HepG2 (cell line): ENCODE measurements at regions not wholly inside any gene's neighbourhood (a gene's known extent, or its start where the extent isn't known, plus 50 kb on each side); places are given as distances from the start of the nearest gene placed in this dataset.

Source experiments
- ATAC-seq: fragments of 200-7000 bp; cut with Tn5 transposase; 3 replicates; pipeline ENCODE4 v1.9.1; 2020; ENCODE audit warnings: mild to moderate bottlenecking, moderate library complexity
- BruUV-seq: library from RNA; stranded (reverse); fragments of 400-500 nt; replicated peaks from 2 replicates; lab custom pipeline; 2021; lab: Mats Ljungman, UMichigan
- CTCF ChIA-PET: fragments of 300-600 bp; formaldehyde crosslinking; extraction: SDS; loops from one replicate; lab custom pipeline; 2021; ENCODE audit warnings: low total read pairs, inconsistent platforms, low intra/inter-chr PET ratio; lab: Yijun Ruan, JAX
- POLR2A ChIA-PET: fragments of 350-600 bp; sonication (Branson Sonifier 250); formaldehyde crosslinking; loops from one replicate; lab custom pipeline; 2020; ENCODE audit warnings: antibody characterized with exemption, inconsistent platforms; lab: Yijun Ruan, JAX
- DNase-seq: peaks from one replicate; pipeline ENCODE4 v3.0.0-alpha.2; 2015; ENCODE audit warnings: low spot score
- FAIRE-seq: peaks from 3 replicates; lab custom pipeline; 2011; peaks lifted over from hg19 to GRCh38; lab: Jason Lieb, UNC
- H2AFZ ChIP-seq: one replicate; pipeline ENCODE4 v1.6.1; 2011; ENCODE audit warnings: low read length, inconsistent platforms
- H3K27ac ChIP-seq: fragments of 300-600 bp; 3 replicates; pipeline ENCODE4 v1.8.0; 2011; ENCODE audit warnings: mixed run types, mild to moderate bottlenecking, mixed read lengths, low read length, inconsistent platforms; ENCODE audit not compliant: insufficient read depth; ENCODE audit errors: extremely low read length
- H3K27me3 ChIP-seq, 2 experiments: fragments of 200-600 bp in 1 of 2; 2 replicates in 1 of 2; 3 replicates in 1 of 2; pipeline versions ENCODE4 v1.6.0 to v1.8.0; 2011; ENCODE audit warnings: low read length in 2 of 2, mild to moderate bottlenecking in 2 of 2, moderate library complexity in 2 of 2, inconsistent platforms in 1 of 2; ENCODE audit not compliant: insufficient read depth in 2 of 2, control insufficient read depth in 1 of 2
- H3K36me3 ChIP-seq, 2 experiments: fragments of 200-600 bp in 1 of 2; replicated peaks in 1 of 2; 2 replicates in 1 of 2; 3 replicates in 1 of 2; pipeline versions ENCODE4 v1.5.1 to v1.8.0; 2011; ENCODE audit warnings: low read length in 2 of 2, inconsistent platforms in 1 of 2; ENCODE audit not compliant: insufficient read depth in 2 of 2, control insufficient read depth in 1 of 2
- H3K4me1 ChIP-seq: 2 replicates; pipeline ENCODE4 v1.5.1; 2012; ENCODE audit warnings: low read length, inconsistent platforms; ENCODE audit not compliant: insufficient read depth
- H3K4me2 ChIP-seq: 2 replicates; pipeline ENCODE4 v1.6.0; 2011; ENCODE audit warnings: low read depth, low read length, inconsistent platforms
- H3K4me3 ChIP-seq, 3 experiments: fragments of 200-600 bp in 1 of 3; sonication (generic), shearing (Covaris generic) in 1 of 3; replicated peaks in 1 of 3; 2 replicates each; pipeline ENCODE4 v1.5.1; 2011 to 2016; ENCODE audit warnings: low read length in 3 of 3, inconsistent platforms in 2 of 3, low read depth in 2 of 3, mild to moderate bottlenecking in 2 of 3, control low read depth in 1 of 3, mixed read lengths in 1 of 3; ENCODE audit not compliant: insufficient read depth in 1 of 3
- H3K79me2 ChIP-seq: one replicate; pipeline ENCODE4 v1.6.1; 2011; ENCODE audit warnings: low read length, inconsistent platforms; ENCODE audit not compliant: insufficient read depth
- H3K9ac ChIP-seq: 2 replicates; pipeline ENCODE4 v1.6.0; 2011; ENCODE audit warnings: mild to moderate bottlenecking, low read depth, low read length, inconsistent platforms; ENCODE audit not compliant: insufficient read depth
- H3K9me3 ChIP-seq: 2 replicates; pipeline ENCODE4 v1.5.1; 2012; ENCODE audit warnings: mild to moderate bottlenecking, low read length
- H4K20me1 ChIP-seq: 2 replicates; pipeline ENCODE4 v1.6.0; 2011; ENCODE audit warnings: inconsistent platforms, mild to moderate bottlenecking, low read length, moderate library complexity; ENCODE audit not compliant: insufficient read depth
- GZF1 ChIP-seq: sonication (generic); formaldehyde crosslinking; IDR thresholded peaks from 2 replicates; pipeline ENCODE4 v1.5.1; 2020; ENCODE audit warnings: mild to moderate bottlenecking, missing genetic modification reagents
- SCMH1 ChIP-seq: sonication (generic); formaldehyde crosslinking; IDR thresholded peaks from 2 replicates; pipeline ENCODE4 v1.9.0; 2021; ENCODE audit warnings: missing genetic modification reagents, mild to moderate bottlenecking, borderline replicate concordance
- SNRNP70 ChIP-seq: fragments of 200-400 bp; formaldehyde crosslinking; IDR thresholded peaks from 2 replicates; pipeline ENCODE4 v1.6.1; 2017; ENCODE audit warnings: mild to moderate bottlenecking, low read depth, low read length, moderate library complexity
- SYNCRIP ChIP-seq: fragments of 200-400 bp; formaldehyde crosslinking; IDR thresholded peaks from 2 replicates; pipeline ENCODE4 v1.6.1; 2018; ENCODE audit warnings: mild to moderate bottlenecking, low read depth, low read length; ENCODE audit not compliant: insufficient read depth
- ZBTB34 ChIP-seq: sonication (generic); formaldehyde crosslinking; IDR thresholded peaks from 2 replicates; pipeline ENCODE4 v1.8.0; 2022; ENCODE audit warnings: mild to moderate bottlenecking, missing genetic modification reagents
- ZNF431 ChIP-seq: sonication (generic); formaldehyde crosslinking; IDR thresholded peaks from 2 replicates; pipeline ENCODE4 v1.9.0; 2022; ENCODE audit warnings: missing genetic modification reagents, low read depth, mild to moderate bottlenecking, borderline replicate concordance
- ZNF777 ChIP-seq: sonication (generic); formaldehyde crosslinking; IDR thresholded peaks from 2 replicates; pipeline ENCODE4 v1.4.0; 2020; ENCODE audit warnings: missing genetic modification reagents
- in situ Hi-C: cut with HindIII; loops from 2 replicates; pipeline ENCODE4 v1.10.0; 2017; ENCODE audit warnings: low pct_unique_long_range_greater_than_20kb; ENCODE audit not compliant: extremely low pct_ligation_motif_present
- intact Hi-C: fragments of 100-400 bp; cut with micrococcal nuclease; formaldehyde crosslinking; loops from one replicate; pipeline ENCODE4 v1.10.0; 2022; ENCODE audit not compliant: unreplicated experiment
- TF ChIP-seq, protein P1 (sequence below): sonication (generic); formaldehyde crosslinking; IDR thresholded peaks from 2 replicates; pipeline ENCODE4 v1.9.0; 2021; ENCODE audit warnings: missing genetic modification reagents, mild to moderate bottlenecking, borderline replicate concordance
- TF ChIP-seq, protein P2 (sequence below): sonication (generic); formaldehyde crosslinking; IDR thresholded peaks from 2 replicates; pipeline ENCODE4 v1.5.0; 2020; ENCODE audit warnings: missing genetic modification reagents
- TF ChIP-seq, protein P3 (sequence below): sonication (generic); formaldehyde crosslinking; IDR thresholded peaks from 2 replicates; pipeline ENCODE4 v1.4.0; 2020; ENCODE audit warnings: missing genetic modification reagents, borderline replicate concordance

DNA sequence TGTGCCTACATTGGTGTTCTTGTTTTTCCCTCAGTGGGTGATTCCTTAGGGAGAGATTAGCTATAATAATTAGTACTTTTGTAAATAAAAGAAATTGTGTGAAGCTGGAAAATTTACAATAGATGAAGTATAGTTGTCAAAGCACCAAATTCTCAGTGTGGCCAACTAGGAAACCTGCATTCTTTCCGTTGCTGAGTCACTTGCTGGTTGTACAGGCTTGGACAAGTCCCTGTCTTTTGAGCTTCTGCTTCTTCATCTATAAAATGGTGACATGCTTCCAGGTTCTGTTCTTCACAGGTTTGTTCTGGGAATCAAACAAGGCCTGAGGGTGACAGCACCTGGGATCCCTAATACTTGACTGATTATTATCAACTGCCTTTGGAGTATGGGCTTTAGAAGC, 184.1 kb upstream of the HES1 start (continued):
- TF ChIP-seq, protein P1, sequence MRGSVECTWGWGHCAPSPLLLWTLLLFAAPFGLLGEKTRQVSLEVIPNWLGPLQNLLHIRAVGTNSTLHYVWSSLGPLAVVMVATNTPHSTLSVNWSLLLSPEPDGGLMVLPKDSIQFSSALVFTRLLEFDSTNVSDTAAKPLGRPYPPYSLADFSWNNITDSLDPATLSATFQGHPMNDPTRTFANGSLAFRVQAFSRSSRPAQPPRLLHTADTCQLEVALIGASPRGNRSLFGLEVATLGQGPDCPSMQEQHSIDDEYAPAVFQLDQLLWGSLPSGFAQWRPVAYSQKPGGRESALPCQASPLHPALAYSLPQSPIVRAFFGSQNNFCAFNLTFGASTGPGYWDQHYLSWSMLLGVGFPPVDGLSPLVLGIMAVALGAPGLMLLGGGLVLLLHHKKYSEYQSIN (CRISPR knock-in tag): no peak

- no peak overlapping the region for H3K27ac ChIP-seq
- in situ Hi-C loops (no loop called here), intact Hi-C loops (no loop called here)
- ChIA-PET POLR2A (no interaction called here), CTCF (no interaction called here)
- H3K36me3 ChIP-seq: no peaks in the 10 kb centered on the region
- no peaks in the 10 kb centered on the region for H3K79me2 ChIP-seq
- ATAC-seq (no peak), DNase-seq (no peak), FAIRE-seq (no peak)
- H3K27me3 ChIP-seq: peaks cover 0 to 13% of the 10 kb centered on the region in 2 experiments; a peak in 4 of 5 replicates
- no peak overlapping the region for H3K4me2 ChIP-seq
- H3K4me1 ChIP-seq: no peaks in the 10 kb centered on the region
- no peak overlapping the region for H3K4me3 ChIP-seq
- no peaks in the 10 kb centered on the region for H4K20me1 ChIP-seq
- H2AFZ ChIP-seq: no peak overlapping the region
- peaks cover 7% of the 10 kb centered on the region for H3K9me3 ChIP-seq
- no peak overlapping the region for H3K9ac ChIP-seq
- BruUV-seq: no TSS peak
- TF ChIP-seq SCMH1 (CRISPR knock-in tag) (no peak), ZNF777 (no peak), SNRNP70 (no peak), GZF1 (CRISPR knock-in tag) (no peak), ZNF431 (no peak), SYNCRIP (no peak), ZBTB34 (no peak)
- TF ChIP-seq, protein P2, sequence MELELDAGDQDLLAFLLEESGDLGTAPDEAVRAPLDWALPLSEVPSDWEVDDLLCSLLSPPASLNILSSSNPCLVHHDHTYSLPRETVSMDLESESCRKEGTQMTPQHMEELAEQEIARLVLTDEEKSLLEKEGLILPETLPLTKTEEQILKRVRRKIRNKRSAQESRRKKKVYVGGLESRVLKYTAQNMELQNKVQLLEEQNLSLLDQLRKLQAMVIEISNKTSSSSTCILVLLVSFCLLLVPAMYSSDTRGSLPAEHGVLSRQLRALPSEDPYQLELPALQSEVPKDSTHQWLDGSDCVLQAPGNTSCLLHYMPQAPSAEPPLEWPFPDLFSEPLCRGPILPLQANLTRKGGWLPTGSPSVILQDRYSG: no peak
- TF ChIP-seq, protein P3, sequence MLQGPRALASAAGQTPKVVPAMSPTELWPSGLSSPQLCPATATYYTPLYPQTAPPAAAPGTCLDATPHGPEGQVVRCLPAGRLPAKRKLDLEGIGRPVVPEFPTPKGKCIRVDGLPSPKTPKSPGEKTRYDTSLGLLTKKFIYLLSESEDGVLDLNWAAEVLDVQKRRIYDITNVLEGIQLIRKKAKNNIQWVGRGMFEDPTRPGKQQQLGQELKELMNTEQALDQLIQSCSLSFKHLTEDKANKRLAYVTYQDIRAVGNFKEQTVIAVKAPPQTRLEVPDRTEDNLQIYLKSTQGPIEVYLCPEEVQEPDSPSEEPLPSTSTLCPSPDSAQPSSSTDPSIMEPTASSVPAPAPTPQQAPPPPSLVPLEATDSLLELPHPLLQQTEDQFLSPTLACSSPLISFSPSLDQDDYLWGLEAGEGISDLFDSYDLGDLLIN (CRISPR knock-in tag): no peak
These were observed 181.2 kb upstream of the HES1 start for GRCh38 chr3:193954752-193955151.
